ENCODE measurements at regions not wholly inside any gene's neighbourhood (a gene's known extent, or its start where the extent isn't known, plus 50 kb on each side); places are given as distances from the start of the nearest gene placed in this dataset.
"Not testable (repeated sequence)": the region's sequence is repeated elsewhere in the genome, so short reads cannot be mapped to it uniquely, and the experiment has no call there.

DNA sequence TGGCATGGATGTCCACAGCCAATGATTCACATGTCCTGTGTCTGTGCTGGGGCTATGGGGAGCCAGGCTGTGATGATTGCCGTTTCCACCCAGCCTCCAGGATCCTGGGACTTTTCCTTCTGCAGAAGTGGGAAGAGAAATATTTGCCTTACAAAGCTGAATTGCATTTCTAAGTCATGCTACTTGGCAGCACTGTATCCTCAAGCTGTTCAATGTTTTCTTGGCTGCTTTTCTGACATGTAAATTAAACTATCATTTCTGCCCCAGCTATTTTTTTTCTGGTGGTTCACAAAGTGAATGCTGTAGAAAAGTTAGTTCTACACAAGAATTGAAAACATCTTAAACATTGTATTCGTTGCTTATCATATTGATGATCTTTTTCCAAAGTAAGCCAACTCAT lies 51.9 kb upstream of the TCERG1L start:
- TF ChIP-seq, protein P1, sequence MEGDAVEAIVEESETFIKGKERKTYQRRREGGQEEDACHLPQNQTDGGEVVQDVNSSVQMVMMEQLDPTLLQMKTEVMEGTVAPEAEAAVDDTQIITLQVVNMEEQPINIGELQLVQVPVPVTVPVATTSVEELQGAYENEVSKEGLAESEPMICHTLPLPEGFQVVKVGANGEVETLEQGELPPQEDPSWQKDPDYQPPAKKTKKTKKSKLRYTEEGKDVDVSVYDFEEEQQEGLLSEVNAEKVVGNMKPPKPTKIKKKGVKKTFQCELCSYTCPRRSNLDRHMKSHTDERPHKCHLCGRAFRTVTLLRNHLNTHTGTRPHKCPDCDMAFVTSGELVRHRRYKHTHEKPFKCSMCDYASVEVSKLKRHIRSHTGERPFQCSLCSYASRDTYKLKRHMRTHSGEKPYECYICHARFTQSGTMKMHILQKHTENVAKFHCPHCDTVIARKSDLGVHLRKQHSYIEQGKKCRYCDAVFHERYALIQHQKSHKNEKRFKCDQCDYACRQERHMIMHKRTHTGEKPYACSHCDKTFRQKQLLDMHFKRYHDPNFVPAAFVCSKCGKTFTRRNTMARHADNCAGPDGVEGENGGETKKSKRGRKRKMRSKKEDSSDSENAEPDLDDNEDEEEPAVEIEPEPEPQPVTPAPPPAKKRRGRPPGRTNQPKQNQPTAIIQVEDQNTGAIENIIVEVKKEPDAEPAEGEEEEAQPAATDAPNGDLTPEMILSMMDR (conservative IDR thresholded peaks at IDR 0.05; ENCODE audit: low read depth, low read length), result no peak
- DNase-seq (ENCODE audit: low read depth), result no peak
- H3K4me3 ChIP-seq (ENCODE audit: low read depth, low read length), result no peak overlapping the region

DNA sequence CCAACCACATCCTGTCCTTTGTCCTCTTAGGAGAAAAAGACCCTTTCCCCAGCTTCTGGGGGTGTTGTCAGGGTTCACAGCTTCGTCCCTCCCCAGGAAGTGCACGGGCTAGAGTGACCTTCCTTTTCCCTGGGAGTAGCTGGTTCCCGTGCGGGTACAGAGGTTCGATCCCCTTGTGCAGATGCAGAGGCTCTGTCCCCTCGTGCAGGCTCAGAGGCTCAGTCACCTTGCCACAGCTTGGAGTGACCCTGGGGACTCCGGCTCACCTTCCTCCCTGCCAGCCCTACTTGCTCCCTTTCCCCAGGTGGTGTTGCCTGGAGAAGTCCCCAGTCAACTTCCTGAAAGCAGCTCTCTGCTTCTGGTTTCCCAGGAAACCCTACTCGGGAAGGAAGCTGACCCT lies 60.0 kb upstream of the TCERG1L start:
- no peak overlapping the region for H3K4me3 ChIP-seq (ENCODE audit: low read depth, low read length)
- no peak for DNase-seq (ENCODE audit: low read depth)
- TF ChIP-seq, protein P1 (conservative IDR thresholded peaks at IDR 0.05; ENCODE audit: low read depth, low read length), result no peak

DNA sequence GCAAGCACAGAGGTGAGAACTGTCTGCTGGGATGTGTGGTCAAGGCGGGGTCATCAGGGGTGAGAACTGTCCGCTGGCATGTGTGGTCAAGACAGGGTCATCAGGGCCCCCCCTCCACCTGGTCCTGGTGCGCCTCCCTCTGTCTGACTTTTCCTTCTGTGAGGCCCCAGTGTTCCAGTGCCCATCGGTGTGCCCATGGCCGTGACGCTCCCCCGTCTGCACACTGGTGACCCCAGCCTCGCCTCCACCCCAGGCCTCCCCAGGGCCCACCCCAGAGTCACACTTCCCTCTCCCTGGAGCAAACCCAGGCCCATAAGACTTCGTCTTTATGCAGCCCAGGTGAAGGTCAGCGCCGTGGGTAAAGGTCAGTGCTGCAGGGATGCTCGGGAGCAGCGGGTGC lies 70.1 kb upstream of the TCERG1L start:
- DNase-seq (ENCODE audit: low read depth), result no peak
- TF ChIP-seq, protein P1 (conservative IDR thresholded peaks at IDR 0.05; ENCODE audit: low read depth, low read length), result no peak
- H3K4me3 ChIP-seq (ENCODE audit: low read depth, low read length), result no peak overlapping the region

DNA sequence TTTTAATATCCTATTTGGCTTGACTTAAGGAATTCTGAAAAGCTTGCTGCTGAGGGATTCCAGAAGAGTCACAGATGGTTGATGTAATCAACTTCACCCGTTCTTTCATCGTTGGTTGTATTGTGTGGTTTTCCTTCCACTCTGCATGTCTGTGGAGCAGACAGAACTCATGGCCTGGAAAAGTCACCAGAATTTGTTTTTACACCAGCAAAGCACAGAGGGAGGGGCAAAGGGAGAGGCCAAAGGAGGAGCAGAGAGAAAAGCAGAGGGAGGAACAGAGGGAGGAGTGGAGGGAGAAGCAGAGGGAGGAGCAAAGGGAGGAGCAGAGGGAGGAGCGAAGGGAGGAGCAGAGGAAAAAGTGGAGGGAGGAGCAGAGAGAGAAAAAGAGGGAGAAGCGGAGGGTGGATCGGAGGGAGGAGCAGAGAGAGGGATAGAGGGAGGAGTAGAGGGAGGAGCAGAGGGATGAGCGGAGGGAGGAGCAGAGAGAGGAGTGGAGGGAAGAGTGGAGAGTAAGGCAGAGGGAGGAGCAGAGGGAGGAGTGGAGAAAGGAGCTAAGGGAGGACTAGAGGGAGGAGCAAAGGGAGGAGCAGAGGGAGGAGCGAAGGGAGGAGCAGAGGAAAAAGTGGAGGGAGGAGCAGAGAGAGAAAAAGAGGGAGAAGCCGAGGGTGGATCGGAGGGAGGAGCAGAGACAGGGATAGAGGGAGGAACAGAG lies 73.8 kb upstream of the TCERG1L start:
- not testable (repeated sequence) for DNase-seq (ENCODE audit: low read depth); H3K4me3 ChIP-seq (ENCODE audit: low read depth, low read length)

DNA sequence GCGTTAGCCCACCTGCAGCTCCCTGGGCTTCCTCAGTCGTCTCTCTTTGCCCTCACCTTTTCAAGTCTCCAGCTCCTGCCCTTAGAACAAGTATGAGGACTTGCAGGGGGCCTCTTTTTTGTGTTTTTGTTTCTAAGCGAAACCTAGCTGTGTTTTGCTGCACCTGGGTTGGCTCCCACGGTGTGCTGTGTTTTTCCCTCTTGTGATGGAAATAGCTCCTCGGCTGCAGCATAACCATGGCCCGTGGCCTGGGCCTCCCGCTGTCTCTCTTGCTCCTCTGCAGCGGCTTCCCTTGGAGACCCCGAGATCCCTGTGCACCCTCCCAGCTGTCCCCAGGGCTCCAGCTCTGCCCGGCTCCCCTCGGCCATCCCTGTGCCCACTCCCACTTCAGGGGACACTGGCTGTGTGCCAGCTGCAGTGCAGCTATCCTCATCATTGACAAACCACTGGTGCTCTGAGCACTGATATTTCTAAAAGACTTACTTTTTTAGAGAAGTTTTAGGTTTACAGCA lies 75.6 kb upstream of the TCERG1L start:
- TF ChIP-seq, protein P1 (conservative IDR thresholded peaks at IDR 0.05; ENCODE audit: low read depth, low read length), result no peak
- no peak for DNase-seq (ENCODE audit: low read depth)
- no peak overlapping the region for H3K4me3 ChIP-seq (ENCODE audit: low read depth, low read length)

GRCh38 chr10:131391936-131392335 lies 80.4 kb upstream of the TCERG1L start:
- DNase-seq (ENCODE audit: low read depth), result no peak
- TF ChIP-seq, protein P1 (conservative IDR thresholded peaks at IDR 0.05; ENCODE audit: low read depth, low read length), result no peak

DNA sequence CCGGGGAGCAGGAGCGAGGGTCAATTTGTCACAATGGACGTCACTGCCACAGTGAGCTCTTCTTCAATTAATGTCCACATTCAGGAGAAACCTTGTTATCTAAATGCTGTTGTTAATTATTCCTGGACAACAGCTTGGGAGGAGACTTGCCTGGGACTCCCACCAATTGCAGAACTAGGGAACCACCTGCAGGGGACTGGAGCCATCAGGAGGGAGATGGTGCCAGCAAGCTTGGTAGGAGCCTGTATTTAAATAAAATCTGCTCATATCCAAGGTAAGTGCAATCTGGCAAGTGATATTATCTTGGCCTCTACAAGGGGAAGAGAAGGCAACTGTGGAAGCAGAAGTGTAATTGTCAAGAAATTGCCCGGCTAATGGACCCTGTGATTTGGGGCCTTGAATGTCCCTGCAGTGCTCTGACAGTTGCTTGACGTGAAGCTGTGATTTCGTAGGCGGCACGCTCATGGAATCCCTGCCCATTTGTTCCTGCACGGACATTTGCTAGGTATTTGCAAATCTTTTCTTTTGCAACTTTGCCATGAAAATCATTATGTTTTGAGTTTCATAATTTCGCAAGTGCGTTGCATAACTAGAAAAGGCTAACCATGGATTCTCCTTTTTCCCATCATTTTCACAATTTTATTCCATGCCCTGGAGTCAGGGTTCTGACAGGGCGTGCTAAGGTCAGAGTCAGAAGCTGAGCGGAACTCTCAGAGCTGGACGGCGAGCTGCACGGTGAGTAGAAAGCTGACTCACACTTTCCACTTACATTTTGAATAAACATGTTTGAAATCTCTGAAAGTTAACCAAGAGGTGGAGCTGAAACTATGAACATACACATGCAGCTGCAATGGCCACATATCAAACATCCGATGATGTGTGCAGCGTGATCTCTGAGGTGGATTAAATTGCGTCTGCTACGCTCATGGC lies 84.9 kb upstream of the TCERG1L start:
- no peak for DNase-seq (ENCODE audit: low read depth)
- TF ChIP-seq, protein P1 (conservative IDR thresholded peaks at IDR 0.05; ENCODE audit: low read depth, low read length), result no peak
- no peak overlapping the region for H3K4me3 ChIP-seq (ENCODE audit: low read depth, low read length)

More at GRCh38 chr10:131391936-131392335, 80.4 kb upstream of the TCERG1L start:
- no peak overlapping the region for H3K4me3 ChIP-seq (ENCODE audit: low read depth, low read length)

All from epithelial cell of proximal tubule (primary cell).